Thoracic aorta (tissue), 2 donors: ENCODE measurements at regions not wholly inside any gene's neighbourhood (a gene's known extent, or its start where the extent isn't known, plus 50 kb on each side); places are given as distances from the start of the nearest gene placed in this dataset.

ENCODE experiments used
- ATAC-seq: fragments of 150-250 bp; one replicate; pipeline ENCODE4 v1.8.0; 2017; ENCODE audit warnings: low read depth; ENCODE audit not compliant: insufficient number of reproducible peaks, low FRiP score
- DNase-seq: peaks from one replicate; pipeline ENCODE4 v3.0.0-alpha.2; 2020; ENCODE audit warnings: low spot score
- H3K27ac ChIP-seq, 2 donors: fragments of 200-600 bp; sonication (generic); 1 replicate in 1 of 2; 2 replicates in 1 of 2; pipeline ENCODE4 v1.5.1; 2016; ENCODE audit warnings: mild to moderate bottlenecking in 2 of 2, moderate library complexity in 2 of 2
- H3K27me3 ChIP-seq: fragments of 200-600 bp; sonication (generic); replicated peaks from 2 replicates; pipeline ENCODE4 v1.6.0; 2016; ENCODE audit warnings: mild to moderate bottlenecking; ENCODE audit not compliant: insufficient read depth
- H3K36me3 ChIP-seq: fragments of 200-600 bp; sonication (generic); one replicate; pipeline ENCODE4 v1.5.1; 2016
- H3K4me1 ChIP-seq, 2 donors: fragments of 200-600 bp; sonication (generic); 1 replicate in 1 of 2; 2 replicates in 1 of 2; pipeline versions ENCODE4 v1.5.1 to v1.6.0; 2016; ENCODE audit warnings: low read depth in 2 of 2, mild to moderate bottlenecking in 1 of 2; ENCODE audit not compliant: control insufficient read depth in 1 of 2
- H3K4me3 ChIP-seq: fragments of 200-600 bp; sonication (generic); 2 replicates; pipeline ENCODE4 v1.5.1; 2016; ENCODE audit warnings: mild to moderate bottlenecking
- H3K9me3 ChIP-seq: fragments of 200-600 bp; sonication (generic); 2 replicates; pipeline ENCODE4 v1.5.1; 2016
- TF ChIP-seq, protein P1 (sequence below): fragments of 200-600 bp; sonication (generic); IDR thresholded peaks from one replicate; pipeline ENCODE4 v1.5.1; 2019; ENCODE audit warnings: antibody characterized with exemption

DNA sequence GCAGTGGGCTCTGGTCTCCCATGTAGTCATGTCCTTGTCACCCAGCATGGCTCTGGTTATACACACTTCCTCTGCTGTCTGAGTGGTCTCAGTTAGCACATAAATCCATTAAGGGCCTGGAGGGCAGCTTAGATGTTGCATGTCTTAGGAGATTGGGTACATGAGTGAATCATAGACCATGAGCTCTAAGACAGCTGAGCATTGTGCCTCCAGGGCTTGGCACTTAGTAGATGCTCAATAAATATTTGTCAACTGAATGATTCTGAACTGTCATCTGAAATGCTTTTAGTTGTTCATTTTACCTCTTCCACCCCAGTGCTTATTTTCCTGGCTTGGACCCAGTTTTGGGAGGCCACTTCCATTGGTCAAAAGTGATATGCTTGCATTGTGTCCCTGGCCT, 135.6 kb downstream of the BOD1 start:
- TF ChIP-seq, protein P1, sequence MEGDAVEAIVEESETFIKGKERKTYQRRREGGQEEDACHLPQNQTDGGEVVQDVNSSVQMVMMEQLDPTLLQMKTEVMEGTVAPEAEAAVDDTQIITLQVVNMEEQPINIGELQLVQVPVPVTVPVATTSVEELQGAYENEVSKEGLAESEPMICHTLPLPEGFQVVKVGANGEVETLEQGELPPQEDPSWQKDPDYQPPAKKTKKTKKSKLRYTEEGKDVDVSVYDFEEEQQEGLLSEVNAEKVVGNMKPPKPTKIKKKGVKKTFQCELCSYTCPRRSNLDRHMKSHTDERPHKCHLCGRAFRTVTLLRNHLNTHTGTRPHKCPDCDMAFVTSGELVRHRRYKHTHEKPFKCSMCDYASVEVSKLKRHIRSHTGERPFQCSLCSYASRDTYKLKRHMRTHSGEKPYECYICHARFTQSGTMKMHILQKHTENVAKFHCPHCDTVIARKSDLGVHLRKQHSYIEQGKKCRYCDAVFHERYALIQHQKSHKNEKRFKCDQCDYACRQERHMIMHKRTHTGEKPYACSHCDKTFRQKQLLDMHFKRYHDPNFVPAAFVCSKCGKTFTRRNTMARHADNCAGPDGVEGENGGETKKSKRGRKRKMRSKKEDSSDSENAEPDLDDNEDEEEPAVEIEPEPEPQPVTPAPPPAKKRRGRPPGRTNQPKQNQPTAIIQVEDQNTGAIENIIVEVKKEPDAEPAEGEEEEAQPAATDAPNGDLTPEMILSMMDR, result no peak
- Histone ChIP-seq H3K27ac (no peak overlapping the region), H3K4me1 (peaks cover 9 to 26% of the 10 kb centered on the region in 2 donors), H3K9me3 (no peaks in the 10 kb centered on the region), H3K27me3 (no peaks in the 10 kb centered on the region), H3K36me3 (no peaks in the 10 kb centered on the region), H3K4me3 (no peak overlapping the region)
- no peak for ATAC-seq
- DNase-seq, result no peak

GRCh38 chr5:173479711-173480110, 136.7 kb downstream of the BOD1 start:
- Histone ChIP-seq H3K27ac (no peak overlapping the region), H3K9me3 (no peaks in the 10 kb centered on the region), H3K27me3 (no peaks in the 10 kb centered on the region), H3K4me1 (peaks cover 16 to 37% of the 10 kb centered on the region in 2 donors), H3K4me3 (no peak overlapping the region), H3K36me3 (no peaks in the 10 kb centered on the region)
- ATAC-seq, result no peak
- TF ChIP-seq, protein P1, result no peak
- DNase-seq, result no peak

DNA sequence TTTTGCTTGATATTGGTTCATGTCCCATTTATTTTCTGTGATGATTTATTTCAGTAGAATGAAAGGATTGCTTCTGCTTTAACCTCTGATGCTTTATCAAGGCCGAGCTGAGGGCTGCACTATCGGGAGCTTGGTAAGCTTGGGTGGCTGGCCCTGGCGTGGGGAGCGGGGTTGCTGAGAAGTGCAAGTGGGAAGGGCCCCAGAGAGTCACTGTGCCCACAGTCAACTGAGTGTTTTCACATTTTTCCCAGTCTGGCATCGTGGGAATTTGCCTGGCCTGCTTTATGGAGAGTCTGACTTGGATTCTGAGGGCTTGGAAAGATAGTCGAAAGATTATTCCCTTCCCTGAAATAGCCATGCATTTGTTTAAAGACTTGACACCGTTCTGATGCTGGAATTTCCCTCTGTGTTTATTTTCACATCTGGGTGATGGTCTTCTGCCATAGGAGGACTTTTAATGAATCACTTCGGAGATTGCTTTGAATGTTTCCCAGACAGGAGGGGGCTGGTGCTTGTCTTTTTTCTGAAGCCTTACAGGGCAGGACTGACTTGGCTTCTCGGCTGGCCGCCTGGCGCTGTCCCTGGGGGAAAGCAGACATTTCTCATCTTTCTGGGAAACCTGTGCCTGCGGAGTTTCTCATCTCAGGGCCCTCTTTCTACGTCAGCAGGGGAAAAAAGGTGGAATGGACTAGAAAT, 139.0 kb downstream of the BOD1 start:
- TF ChIP-seq, protein P1, result no peak
- DNase-seq, result no peak
- Histone ChIP-seq H3K36me3 (no peaks in the 10 kb centered on the region), H3K4me3 (peak overlapping the region; percentile 21), H3K27me3 (no peaks in the 10 kb centered on the region), H3K27ac (peak overlapping the region; percentile 78), H3K9me3 (no peaks in the 10 kb centered on the region), H3K4me1 (peaks cover 20 to 59% of the 10 kb centered on the region in 2 donors)
- ATAC-seq, result peak; percentile 21

- TF ChIP-seq, protein P1, result no peak
- Histone ChIP-seq H3K4me3 (no peak overlapping the region), H3K27ac (no peak overlapping the region), H3K27me3 (no peaks in the 10 kb centered on the region), H3K9me3 (no peaks in the 10 kb centered on the region), H3K4me1 (peaks cover 28 to 71% of the 10 kb centered on the region in 2 donors), H3K36me3 (no peaks in the 10 kb centered on the region)
- ATAC-seq (no peak), DNase-seq (no peak)
Observed at GRCh38 chr5:173475780-173476179, 140.7 kb downstream of the BOD1 start.

GRCh38 chr5:173474881-173475287, 141.6 kb downstream of the BOD1 start:
- Histone ChIP-seq H3K9me3 (no peaks in the 10 kb centered on the region), H3K4me1 (peaks cover 28 to 71% of the 10 kb centered on the region in 2 donors), H3K4me3 (no peak overlapping the region), H3K36me3 (no peaks in the 10 kb centered on the region), H3K27ac (peak overlapping the region; percentile 86 to 91), H3K27me3 (no peaks in the 10 kb centered on the region)
- TF ChIP-seq, protein P1, result no peak
- DNase-seq, result no peak
- ATAC-seq, result no peak
